GM19351 (cell line): ENCODE measurements at regions not wholly inside any gene's neighbourhood (a gene's known extent, or its start where the extent isn't known, plus 50 kb on each side); places are given as distances from the start of the nearest gene placed in this dataset.
A peak's percentile ranks its signal among the peaks of the same experiment; 100 is the strongest.

Experiments
- ATAC-seq: cut with Tn5 transposase; IDR thresholded peaks from one replicate; pipeline ENCODE4 v1.9.1; 2021; ENCODE audit warnings: mild to moderate bottlenecking, moderate library complexity; ENCODE audit not compliant: unreplicated experiment

GRCh38 chr6:6474170-6474920 is 114.2 kb upstream of the LY86 start:
- ATAC-seq = no peak

DNA sequence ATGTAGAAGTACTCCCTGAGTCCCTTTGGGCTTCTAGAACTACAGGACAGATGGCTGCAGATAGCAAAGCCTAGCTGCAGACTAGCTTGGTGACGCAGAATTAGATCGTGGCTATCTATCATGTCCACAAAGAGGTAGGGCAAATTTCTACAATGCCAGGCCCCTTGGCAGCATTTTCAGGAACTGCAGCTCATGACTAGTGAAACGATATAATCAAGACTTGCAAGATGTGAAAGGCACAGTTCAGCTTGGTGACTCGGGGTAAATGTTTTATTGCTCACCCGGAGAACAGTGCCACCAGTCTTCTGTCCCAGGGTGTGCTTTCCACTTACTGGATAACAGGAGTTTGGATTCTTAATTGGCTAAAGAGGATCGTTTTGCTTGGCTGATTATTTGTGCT is 108.7 kb upstream of the LY86 start:
- ATAC-seq = no peak

- no peak for ATAC-seq
Measured at GRCh38 chr6:6482256-6482655, 106.3 kb upstream of the LY86 start.

DNA sequence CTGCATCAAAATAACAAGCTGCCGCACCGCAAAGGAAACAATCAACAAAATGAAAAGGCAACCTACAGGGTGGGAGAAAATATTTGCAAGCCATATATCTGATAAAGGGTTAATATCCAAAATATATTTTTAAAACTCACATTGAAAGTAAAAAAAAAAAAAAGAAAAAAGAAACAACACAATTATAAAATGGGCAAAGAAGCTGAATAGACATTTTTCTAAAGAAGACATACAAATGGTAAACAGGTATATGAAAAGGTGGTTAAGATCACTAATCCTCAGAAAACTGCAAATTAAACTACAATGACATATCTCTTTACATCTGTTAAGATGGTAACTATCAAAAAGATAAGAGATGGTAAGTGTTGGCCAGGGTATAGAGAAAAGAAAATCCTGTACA is 105.4 kb upstream of the LY86 start:
- ATAC-seq = no peak

DNA sequence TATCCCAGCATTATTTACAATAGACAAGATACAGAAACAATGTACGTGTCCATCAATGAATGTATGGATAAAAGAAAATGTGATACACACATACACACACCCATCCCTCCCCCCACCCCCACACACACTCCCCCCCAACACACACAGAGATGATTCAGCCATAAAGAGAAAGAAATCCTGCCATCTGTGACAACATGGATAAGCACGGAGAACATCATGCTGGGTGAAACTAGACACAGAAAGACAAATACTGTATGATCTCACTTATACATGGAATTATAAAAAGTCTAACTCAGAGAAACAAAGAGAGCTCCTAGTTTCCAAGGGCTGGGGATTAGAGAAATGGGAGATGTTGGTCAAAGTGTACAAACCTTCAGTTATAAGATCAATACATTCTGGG is 104.8 kb upstream of the LY86 start:
- no peak for ATAC-seq

- no peak for ATAC-seq
Measured at GRCh38 chr6:6484681-6485080, 103.8 kb upstream of the LY86 start.

GRCh38 chr6:6486595-6486994 is 101.9 kb upstream of the LY86 start:
- ATAC-seq = no peak

GRCh38 chr6:6491761-6492160 is 96.8 kb upstream of the LY86 start:
- no peak for ATAC-seq

DNA sequence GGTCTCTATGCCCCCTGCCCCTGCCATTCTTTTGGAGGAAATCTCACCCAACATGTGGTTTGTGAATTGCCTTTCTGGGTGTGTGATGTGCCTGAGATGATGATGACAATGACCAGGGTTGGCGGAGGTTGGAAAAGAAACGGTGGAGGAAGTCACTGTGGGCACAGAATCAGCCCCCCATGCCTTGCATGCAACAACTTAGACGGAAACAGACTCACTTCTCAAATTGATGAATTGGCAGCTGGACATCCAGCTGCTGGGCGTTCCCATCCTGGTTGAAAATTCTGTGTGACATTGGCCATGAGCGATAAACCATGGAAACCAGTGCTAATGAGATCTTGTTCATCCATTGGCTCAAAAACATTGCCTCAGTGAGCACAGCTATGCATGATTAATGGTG is 95.8 kb upstream of the LY86 start:
- no peak for ATAC-seq

- peak; percentile 71 for ATAC-seq
Measured at GRCh38 chr6:6494139-6494538, 94.4 kb upstream of the LY86 start.

DNA sequence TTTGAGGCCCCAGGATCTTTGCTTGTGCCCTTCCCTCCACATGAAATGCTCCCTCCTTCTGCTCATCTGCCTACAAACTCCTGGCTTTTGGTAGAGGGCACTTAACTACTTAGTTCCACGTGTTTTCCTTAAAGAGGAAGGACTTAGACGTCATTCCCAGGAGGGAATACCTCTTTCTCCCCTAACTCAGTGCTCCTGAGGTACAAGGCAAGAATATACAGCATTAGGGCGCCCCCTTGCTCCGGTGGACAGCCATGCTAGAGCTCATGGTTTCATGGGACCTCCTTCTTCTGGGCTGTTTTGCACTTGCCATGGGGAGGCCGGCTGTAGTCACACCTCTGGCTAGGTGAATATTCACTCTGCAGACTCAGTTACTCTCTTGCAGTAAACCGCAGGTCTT is 93.8 kb upstream of the LY86 start:
- peak; percentile 81 for ATAC-seq

DNA sequence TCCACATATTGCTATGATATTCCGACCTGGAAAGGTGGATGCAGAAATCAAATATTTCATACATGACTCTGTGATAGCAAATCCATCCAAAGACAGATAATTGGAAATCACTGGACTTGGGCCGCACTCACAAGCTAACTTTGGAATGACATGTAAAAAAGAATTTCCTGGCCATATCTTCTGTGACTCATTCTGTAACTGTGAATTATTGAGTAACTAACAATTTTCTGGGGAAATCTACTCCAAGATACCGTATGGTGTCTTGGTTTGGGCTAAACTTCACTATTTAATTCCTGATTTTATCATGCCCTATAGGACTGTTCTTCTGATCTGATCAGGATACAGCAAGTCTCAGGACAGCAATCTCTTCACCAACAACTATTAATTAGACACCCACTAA is 92.7 kb upstream of the LY86 start:
- no peak for ATAC-seq

- no peak for ATAC-seq
Measured at GRCh38 chr6:6497541-6497940, 91.0 kb upstream of the LY86 start.

- no peak for ATAC-seq
Measured at GRCh38 chr6:6497976-6498375, 90.5 kb upstream of the LY86 start.

- no peak for ATAC-seq
Measured at GRCh38 chr6:6503191-6503590, 85.3 kb upstream of the LY86 start.

DNA sequence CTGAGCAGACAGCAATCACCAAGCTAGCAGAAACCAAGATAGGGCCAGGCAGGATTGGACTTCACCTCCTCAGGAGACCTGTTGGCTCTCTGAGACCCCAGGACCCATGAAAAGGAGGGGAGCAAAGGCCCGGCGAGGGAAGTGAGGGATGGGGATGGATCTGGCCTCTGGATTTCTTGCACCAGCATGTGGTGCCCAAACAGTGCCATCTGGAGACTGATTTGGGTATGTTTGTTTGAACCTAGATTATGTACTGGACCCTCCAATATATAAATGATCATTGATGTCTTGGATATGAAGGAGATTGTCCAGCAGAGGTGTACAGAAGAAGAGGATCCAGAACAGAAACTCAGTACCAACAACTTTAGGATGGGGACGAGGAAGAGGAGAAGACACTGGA is 83.4 kb upstream of the LY86 start:
- ATAC-seq = no peak

DNA sequence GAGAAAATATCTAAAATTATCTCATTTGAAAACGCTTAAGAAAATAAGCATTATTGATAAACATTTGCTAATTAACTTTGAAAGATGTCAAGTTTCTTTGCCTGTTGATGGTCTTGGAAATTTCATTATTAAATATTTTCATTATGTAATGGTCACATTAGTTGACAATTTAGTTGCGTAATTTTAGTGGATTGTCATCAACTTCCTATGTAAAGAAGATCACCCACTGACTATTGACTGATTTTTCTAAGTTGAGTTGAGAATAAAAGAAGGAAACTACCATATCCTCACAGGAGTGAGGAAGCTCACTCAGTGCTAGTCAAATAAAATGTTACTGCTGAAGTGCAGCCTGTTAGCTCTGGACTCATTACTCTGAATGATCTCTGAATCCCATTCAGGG is 79.9 kb upstream of the LY86 start:
- ATAC-seq = no peak

GRCh38 chr6:6509284-6509683 is 79.2 kb upstream of the LY86 start:
- ATAC-seq = no peak

GRCh38 chr6:6512711-6513110 is 75.8 kb upstream of the LY86 start:
- ATAC-seq = no peak

- ATAC-seq = peak; percentile 71
Measured at GRCh38 chr6:6515691-6516607, 72.6 kb upstream of the LY86 start.

DNA sequence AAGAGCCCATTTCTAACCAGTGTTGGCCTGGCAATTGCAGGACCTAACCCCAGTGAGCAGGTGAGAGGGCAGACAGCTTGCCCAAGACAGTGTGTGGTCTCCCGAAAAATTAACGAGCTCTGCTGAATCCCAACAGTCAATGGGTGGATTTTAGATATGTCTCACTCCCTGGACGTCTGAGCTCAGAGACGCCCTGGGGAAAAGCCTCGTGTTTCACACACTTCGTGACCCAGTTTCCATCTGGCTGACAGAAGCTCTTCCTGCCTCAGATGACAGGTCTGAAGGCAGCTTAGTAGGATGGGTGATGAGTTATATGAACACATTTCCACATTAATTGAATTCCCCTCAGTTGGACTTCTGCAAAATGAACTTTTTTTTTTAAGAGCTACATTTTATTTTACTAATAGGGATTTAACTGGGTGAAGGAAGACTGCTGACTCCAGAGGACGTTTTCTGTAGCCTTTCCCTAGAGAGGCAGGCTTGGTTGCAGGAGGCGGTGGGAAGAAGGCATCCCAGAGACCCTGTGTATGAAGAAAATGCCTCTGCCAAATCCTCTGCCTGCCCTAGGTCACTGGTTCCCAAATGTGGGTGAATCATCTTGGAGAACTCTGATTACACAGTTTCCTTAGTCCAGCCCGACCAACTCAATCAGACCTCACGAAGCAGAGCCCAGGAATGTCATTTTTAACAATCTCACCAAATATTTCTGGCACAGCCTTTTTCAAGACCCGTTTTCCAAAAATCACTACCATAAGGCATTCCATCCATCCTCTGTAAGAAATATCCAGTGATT is 71.7 kb upstream of the LY86 start:
- no peak for ATAC-seq
